HG02763 (cell line): ENCODE measurements at regions not wholly inside any gene's neighbourhood (a gene's known extent, or its start where the extent isn't known, plus 50 kb on each side); places are given as distances from the start of the nearest gene placed in this dataset.
A peak's percentile ranks its signal among the peaks of the same experiment; 100 is the strongest.

Source experiments
- ATAC-seq: cut with Tn5 transposase; IDR thresholded peaks from one replicate; pipeline ENCODE4 v1.9.1; 2021; ENCODE audit warnings: mild to moderate bottlenecking, moderate library complexity; ENCODE audit not compliant: unreplicated experiment

- no peak for ATAC-seq
Observed at GRCh38 chr3:193825617-193826016, 232.6 kb downstream of the OPA1 start.

DNA sequence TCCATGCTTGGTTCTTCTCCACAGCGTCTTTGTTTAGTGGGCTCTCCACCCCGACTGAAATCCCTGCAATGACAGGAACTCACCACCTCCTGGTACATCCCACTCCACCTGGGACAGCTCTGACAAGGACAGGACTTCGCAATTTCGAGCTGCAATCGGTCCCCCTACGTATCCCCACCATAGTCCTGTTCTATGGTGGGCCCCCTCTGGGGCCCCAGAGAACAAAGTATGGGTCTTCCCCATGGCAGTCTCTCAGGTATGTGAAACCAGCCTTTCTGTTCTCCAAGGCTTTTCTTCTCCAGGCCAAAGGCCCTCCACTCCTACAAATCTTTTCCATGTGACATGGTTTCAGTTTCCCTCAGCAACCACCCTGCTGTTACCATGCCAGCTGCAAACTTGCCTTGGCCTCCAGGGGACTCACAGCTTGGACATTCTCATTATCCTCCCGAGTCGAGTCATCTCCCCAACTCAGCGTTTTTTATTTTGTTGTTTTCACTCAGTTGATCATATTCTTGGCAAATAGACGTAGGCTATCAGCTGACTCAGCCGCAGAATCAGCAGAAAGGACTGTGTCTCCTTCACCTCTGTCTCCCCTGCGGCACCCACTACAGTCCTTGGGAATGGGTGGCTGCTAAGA, 233.3 kb downstream of the OPA1 start:
- no peak for ATAC-seq

DNA sequence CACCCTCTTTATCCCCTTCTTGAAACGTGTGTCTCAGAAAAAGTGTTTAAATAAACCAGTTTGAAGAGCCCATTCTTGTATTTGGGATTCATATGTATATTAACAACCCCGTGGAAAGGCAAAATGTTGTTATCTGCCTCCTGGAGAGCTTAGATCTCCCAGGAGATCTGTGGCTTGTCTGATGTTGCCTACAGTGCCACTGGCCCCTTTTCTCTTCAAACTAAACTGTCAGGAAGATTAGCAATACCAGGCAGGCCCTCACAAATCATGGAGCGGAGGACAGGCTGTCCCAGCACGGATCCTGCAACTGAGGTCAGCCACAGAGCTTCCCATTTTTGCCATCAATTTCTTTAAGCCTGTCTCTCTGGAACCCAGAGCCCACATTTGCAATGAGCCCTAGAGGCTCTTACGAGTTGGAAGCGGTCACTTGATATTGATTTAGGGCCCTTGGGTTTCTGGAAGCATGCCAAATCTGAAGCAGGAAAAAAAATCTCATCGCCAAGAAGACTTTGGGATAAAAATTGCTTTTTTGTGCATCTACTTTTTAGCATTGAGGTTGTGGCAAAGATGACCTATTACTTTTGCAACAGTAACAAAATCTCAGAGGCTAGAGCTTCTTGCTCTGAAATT, 234.1 kb downstream of the OPA1 start:
- ATAC-seq = no peak

DNA sequence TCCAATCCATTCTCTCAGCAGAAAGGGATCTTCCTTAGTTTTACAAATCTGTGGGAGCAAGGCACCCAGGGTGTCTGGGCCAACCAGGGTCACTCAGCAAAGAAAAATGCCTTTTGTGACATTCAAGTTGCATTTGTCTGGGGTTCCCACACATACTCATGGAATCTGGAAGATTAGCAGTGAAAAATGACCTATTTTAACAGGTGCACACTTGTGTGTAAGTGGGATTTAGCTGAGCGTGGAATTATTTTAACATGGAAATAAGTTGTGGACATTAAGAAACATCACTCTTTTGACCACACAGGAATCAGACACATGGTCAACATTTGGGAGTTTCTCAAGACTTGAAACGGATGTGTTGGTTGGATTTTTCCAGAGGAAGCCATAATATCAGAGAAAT, 234.9 kb downstream of the OPA1 start:
- no peak for ATAC-seq

DNA sequence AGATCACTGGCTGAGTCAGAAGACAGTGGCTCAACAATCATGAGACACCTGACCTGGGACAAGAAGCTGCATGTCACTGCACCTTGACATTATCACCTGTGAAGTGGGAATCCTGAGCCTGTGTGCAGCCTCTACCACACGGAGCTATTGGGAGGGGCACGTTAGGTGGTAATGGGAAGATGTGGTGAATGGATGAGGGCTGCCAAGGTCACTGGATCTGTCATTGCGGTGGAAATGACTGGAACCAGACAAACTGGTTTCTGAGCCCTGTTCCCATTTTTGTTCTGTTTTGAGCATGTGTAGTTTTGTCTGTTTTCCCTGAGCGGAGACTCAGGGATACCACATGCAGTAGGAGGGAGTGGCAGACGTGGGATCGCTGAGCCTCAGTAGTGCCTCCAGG, 235.5 kb downstream of the OPA1 start:
- ATAC-seq = no peak

DNA sequence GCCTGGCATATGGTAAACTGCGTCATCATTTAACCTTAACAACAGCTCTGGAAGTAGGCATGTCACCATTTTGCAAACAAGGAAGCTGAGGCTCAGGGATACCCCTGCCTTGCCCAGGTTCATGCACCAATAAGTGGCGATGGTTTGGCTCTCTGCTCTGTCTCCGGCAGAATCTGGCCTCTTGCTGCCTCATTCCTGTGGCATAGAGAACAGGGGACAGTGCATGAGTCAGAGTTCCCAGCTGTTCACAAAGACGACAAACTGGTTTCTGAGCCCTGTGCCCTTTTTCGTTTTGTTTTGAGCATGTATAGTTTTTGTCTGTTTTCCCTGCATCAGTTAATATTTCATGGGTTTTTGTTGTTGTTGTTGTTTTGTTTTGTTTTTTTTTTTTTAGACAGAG, 236.8 kb downstream of the OPA1 start:
- ATAC-seq = no peak

DNA sequence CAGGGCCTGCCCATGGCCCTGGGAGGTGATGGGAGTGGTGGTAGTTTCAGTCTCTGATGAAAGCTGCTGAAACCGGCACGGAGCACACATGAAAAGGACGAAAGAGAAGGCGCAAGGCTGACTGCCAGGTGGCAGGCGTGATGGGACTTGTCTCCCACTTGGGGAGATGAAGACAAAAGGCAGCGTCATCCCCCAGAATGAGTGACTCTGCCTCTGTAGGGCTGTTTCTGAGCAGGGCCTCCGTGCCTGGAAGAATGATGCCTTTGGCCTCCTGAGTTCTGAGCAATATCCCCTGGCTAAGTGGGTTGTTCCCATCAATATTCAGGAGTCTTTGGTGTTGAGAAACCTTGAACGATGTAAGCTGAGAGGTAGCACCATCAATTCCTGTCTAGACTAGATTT, 237.8 kb downstream of the OPA1 start:
- ATAC-seq = no peak

GRCh38 chr3:193831495-193832455, 238.8 kb downstream of the OPA1 start:
- peak; percentile 49 for ATAC-seq

- no peak for ATAC-seq
Observed at GRCh38 chr3:193832833-193833413, 239.9 kb downstream of the OPA1 start.

DNA sequence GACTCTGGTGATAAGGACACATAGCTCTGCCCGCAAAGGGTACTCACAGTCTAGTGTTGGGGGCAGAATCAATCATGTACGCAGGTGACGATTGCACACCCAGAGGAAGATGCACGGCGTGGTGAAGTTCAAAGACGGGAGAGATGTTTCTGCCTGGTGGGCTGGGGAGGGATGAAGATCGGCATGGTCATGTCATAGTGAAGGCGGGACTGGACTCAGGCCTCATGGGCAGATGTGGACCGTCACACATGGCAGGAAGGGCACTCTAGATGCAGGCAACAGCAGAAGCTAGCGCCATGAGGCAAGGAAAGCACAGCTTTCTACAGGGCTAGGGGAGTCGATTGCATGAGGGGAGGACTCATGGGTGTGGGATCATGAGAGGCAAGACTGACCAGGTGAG, 240.6 kb downstream of the OPA1 start:
- no peak for ATAC-seq

DNA sequence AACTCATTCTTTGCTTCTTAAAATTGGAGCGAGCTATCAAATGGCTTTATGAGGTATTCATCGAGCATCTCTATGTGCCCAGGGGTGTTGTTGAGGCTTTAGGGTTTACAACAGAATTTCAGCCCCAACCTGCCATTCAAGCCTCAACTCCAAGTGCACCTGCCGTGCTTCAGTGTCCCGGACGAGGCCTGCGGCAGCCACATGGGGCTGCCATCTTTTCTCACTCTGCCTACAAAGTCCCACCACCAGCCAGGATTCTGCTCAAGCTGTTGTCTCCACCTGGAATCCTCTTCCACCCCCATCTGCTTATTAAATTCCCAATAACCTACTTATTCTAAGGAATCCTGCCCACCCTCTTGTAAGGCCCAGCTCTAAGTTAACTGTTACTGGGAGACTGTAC, 242.4 kb downstream of the OPA1 start:
- ATAC-seq = no peak

DNA sequence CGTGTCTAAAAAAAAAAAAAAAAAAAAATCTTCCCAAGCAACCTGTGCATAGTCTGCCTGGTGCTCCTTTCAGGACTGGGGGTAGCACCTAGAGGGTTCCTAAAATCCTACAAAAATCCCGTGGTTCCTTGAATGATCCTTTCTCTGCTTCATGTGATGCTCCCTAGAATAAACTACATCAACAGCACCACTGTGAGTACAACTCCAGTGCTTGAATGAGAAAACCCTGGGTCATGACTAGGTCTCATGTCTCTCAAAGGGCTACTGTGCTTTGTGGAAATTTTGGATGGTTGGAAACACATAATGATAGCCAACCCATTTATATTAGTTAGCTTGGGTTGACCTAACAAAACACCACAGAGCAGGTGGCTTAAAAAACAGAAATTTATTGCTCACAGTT, 243.5 kb downstream of the OPA1 start:
- no peak for ATAC-seq

- ATAC-seq = no peak
Observed at GRCh38 chr3:193836918-193837317, 243.9 kb downstream of the OPA1 start.

- ATAC-seq = no peak
Observed at GRCh38 chr3:193837347-193837827, 244.4 kb downstream of the OPA1 start.

DNA sequence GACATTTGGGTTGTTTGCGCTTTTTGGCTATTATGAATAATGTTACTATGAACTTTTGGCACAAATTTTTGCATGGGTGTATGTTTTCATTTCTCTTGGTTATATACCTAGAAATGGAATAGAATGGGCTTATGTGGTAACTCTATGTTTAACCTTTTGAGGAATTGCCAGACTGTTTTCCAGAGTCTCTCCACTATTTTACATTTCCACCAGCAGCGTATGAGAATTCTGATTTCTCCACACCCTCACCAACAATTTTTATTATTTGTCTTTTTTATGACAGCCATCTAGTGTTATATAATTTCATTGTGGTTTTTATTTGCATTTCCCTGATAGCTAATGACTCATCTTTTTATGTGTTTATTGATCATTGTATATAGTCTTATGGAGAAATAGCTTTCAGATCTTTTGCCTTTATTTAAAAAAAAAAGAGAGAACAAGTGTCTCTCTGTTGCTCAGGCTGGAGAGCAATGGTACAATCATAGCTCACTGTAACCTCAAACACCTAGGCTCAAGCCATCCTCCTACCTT, 247.2 kb downstream of the OPA1 start:
- ATAC-seq = no peak

DNA sequence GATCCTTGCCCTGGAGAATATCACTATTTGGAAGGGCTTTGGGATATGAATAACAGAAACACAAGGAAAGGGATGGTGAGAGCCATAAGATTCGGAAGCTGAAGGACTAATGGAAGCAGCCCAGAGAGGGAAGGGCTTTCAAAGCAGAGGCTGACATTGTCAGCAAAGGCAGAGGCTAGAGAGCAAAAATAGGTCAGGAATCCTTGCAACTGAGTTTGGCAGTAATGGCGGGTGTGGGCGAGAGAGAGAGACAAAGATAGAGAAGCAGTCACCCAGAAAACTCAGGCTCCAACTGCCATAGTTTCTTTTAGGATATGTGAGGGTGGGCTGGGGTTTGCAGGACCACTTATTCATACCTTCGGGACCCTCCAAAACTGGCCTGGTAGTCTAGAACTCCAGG, 248.6 kb downstream of the OPA1 start:
- ATAC-seq = no peak

- ATAC-seq = peak; percentile 71
Observed at GRCh38 chr3:193842029-193842798, 249.2 kb downstream of the OPA1 start.

- ATAC-seq = no peak
Observed at GRCh38 chr3:193842832-193843473, 249.9 kb downstream of the OPA1 start.

DNA sequence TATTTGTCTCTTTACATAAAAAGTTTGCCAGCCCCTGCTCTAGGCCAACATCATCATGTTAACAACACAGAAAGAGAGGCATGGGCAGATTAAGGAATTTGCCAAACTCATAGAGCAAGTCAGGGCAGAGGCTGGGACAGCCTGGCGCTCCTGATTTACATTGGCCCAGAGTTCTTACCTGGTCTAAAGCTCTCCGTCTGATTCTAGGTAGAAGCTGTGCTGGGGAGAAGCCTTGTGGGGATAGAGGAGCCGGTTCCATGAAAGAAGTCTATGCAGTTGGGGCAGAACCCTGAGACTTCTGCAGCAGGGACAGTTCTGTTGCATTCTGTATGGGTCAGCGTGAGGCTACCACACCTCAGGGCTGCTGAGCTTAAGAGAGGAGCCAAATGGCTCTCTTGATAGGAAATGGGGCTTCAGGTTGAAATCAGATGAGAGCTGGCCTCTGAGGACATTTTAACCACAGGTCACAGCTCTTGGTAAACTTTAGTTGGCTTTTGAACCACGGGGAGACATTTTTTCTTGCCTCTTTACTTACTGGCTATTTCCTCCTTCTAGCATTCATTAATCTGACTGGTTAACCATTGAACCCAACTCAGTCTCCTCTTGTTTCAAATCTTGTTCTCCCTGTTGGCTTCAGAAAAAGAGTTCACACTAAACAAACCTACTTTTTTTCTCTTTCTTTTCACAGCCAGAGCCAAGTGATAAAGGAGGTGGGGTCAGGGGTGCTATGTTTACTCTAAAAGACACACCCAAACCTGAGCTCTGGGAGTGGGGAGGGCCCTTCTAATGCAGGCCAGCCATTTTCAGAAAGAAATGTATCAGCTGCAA, 250.7 kb downstream of the OPA1 start:
- ATAC-seq = no peak
